DMS153 treated with DMSO at 0.1 percent for 48 hours (cell line): ENCODE measurements at regions not wholly inside any gene's neighbourhood (a gene's known extent, or its start where the extent isn't known, plus 50 kb on each side); places are given as distances from the start of the nearest gene placed in this dataset.
A peak's percentile ranks its signal among the peaks of the same experiment; 100 is the strongest.

ENCODE experiments used
- DNase-seq: peaks from one replicate; lab custom pipeline; 2025; ENCODE audit not compliant: unreplicated experiment; lab: John Stamatoyannopoulos, UW

- no peak for DNase-seq
Observed at GRCh38 chr9:90311811-90312210, 330.8 kb downstream of the DIRAS2 start.

DNA sequence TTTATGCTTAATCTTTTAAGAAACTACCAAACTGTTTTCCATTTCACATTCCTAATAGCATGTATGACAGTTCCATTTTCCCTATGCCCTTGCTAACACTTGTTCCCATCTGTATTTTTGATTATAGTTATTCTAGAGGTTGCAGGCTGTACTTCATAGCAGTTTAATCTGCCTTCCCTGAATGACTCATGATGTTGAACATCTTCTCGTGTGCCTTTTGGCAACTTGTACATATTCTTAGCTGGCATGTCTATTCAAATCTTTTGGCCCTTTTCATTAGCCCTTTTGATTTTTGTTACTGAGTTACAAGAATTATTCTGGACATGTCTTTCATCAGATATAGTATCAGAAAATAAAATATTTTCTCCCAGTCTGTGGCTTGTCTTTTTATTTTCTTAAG, 320.3 kb downstream of the DIRAS2 start:
- DNase-seq = no peak

- no peak for DNase-seq
Observed at GRCh38 chr9:90325913-90326653, 316.5 kb downstream of the DIRAS2 start.

DNA sequence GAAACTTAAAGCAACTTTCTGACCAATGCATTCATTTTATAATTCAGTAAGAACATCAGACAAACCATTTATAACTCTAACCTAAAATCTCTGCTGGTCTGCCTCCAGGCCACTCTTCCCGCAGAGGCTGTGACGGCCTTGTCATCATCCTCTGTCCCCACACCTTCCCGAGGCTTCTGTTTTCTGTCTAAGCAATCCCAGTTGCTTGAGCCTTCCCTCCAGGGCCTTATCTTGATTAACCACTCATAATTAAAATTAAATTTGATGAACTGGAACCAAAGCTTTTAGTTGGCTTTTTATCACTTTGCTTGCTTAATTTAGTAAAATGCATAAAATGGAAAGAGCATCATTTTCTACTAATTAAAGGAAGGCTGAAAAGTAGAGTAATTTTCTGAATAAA, 312.4 kb downstream of the DIRAS2 start:
- DNase-seq = no peak

DNA sequence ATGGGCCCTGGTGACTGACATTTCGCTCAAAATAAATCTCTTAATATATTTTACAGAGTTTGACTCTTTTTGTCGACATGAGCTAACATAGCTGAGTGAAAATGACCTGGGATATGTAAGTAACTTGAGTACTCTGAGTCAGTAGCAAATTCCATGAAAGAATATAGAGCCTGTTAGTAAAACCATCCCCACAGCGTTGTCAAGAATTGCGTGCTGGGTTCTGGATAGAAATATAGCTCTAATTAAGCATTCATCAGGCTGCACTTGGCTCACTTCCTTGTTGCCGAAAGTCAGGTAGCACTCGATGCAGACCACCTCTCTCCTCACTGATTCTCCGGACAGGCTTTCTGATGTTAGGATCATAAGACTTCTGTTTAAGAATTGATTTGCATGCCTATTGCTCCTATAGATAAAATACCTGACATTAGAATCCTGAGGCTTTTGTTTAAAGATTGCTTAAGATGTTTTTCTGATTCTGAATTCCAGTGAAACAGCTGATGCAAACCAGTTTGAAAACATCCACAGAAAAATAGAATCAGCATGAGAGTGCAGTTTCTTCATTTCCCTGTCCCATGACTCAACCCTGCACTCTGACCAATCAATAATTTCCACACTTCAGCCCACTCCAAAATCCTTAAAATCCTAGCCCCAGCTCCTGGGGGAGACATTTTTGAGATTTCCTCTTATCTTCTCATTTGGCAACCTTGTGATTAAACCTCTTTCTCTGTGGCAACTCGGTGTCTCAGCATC, 310.6 kb downstream of the DIRAS2 start:
- no peak for DNase-seq

DNA sequence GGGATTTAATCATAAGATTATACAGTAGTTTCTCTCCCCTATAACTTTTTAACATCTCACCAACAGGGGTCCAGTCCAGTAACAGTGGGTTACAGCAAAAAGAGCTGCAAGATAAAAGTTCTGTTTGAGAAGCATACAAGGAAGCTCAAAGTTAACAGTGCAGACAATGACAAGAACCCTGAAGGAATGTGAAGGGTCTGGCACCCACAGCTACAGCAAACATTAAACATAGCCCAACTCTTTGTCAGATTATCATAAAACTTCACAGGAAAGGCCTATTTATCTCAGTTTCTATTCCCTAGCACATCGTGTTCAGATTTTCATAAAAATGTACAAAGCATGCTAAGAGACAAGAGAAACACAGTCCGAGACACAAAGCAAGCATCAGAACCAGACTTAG, 309.4 kb downstream of the DIRAS2 start:
- no peak for DNase-seq

DNA sequence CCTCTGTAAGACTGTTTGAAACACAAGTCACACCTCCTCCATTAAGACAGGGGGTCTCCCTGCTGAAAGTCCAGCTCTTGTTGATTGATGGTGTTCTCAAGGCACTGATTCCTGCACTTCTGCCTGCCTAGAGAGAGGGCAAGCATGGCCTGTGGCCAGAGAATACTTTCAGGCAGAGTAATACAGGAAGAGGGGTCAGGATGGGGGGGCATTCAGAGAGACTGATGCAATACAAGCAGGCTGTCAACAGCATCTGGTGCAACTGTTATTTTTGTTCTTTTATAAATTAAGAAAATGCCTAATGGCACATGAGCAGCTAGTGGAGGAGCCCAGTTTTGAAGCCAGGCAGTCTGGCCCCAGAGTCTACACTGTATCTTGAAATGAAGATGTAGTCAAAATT, 302.2 kb downstream of the DIRAS2 start:
- no peak for DNase-seq

DNA sequence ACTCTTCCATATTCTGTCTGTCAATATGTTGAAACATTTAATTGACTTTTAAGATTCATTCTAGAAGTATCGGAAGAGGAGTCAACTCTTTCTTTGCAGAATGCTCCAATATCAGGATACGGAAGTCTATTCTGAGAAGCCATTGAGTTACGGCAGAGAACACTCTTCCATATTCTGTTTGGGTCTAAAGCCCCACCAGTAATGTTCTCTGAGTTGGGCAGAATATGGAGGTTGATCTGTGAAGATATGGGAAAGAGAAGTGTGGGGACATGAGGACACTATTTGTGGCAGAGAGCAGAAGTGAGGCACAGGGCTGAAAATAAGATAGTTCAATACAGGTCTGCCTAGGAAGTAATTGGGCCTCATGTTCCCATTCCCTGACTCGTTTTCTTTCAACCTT, 300.0 kb downstream of the DIRAS2 start:
- no peak for DNase-seq

DNA sequence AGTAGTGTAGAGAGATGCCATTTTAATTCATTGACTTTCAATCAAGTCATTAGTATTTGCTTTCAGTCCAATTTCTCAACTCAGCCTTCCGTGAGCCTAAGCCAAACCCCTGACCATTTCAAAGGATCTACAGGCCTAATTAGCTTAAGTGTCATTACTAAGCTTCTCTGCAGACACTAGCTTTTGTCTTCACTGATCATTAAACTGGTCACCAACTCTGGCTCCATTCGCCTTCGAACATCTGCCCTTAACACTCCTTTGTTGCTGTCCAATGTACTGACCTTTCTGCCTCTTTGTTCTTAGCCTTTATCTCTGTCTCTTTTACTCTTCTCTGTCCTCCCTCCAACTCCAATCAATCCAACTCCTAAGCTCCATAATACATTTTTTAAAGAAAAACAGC, 299.3 kb downstream of the DIRAS2 start:
- no peak for DNase-seq

- no peak for DNase-seq
Observed at GRCh38 chr9:90343991-90344390, 298.6 kb downstream of the DIRAS2 start.

DNA sequence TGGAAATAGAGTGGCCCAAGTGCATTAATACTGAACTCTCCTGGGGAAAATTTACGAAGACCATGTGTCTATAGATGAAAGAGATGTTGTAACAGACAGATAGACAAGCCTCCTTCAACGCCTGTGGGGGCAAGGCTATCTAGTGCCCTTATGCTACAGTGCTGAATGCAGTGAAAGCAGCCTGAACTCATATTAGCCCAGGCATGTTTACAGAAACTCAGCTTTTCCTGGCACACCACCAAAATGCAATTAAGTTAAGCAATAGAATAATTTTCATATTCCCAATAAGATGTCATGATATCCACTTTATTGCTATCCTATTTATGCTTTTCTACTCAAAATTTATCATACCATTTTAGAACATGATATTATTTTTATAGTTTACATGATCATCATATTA, 277.0 kb downstream of the DIRAS2 start:
- DNase-seq = peak; percentile 27

- DNase-seq = no peak
Observed at GRCh38 chr9:90368241-90368640, 274.4 kb downstream of the DIRAS2 start.

DNA sequence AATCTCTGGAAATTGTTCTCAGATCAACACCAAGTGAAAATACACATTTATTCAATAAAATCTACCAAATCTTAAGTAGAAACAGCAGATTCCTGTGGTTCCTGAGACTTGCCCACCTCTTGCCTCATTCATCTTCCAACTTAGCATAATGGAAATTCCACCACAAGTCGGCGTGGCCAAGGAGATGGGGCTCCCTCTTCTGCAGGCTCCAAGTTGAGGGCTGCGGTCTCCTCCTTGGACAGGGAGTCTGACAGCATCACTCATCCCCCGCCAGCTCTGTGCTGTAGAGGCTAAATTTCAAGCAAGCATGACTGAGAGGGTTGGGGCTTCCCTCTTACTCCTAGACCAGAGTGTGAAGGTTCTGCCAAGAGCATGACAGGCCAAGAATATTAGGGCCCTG, 273.7 kb downstream of the DIRAS2 start:
- DNase-seq = no peak

- DNase-seq = no peak
Observed at GRCh38 chr9:90379771-90380170, 262.9 kb downstream of the DIRAS2 start.

GRCh38 chr9:90385146-90385545, 257.5 kb downstream of the DIRAS2 start:
- DNase-seq = no peak

DNA sequence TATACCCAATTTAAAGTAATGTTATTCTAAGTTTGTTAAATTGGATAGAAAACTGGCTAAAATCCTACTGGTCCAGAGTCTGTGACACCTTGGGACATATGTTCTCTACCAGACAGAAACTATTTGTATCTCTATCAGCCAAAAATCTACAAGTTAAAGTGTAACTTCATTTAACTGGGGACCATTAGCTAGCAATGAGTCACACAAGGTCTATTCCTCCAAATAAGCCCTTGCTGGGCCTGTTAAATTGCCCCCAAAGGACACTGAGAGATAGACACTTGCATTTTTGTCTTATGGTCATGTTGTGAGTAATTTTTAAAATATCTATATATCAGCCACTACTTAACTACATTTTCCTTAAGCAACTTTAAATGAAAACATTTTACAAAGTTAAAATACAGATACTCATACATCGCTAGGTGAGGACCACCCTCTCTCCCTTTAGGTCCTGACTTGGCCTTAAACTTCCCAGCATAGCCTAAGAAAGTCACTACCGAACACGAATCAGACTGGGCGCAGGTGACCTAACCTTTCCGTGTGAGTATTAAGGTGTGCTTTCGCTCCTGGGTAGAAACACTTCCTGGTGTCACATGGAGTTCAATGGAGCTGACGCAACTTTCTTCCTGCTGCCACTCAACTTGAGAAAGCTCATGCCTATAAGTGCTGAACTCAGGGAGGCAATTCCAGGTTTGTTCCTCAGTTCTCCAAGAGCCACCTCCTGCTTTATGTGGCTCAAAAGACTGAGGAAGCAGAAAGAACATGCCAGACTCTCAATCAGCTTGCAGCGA, 249.1 kb downstream of the DIRAS2 start:
- DNase-seq = no peak

DNA sequence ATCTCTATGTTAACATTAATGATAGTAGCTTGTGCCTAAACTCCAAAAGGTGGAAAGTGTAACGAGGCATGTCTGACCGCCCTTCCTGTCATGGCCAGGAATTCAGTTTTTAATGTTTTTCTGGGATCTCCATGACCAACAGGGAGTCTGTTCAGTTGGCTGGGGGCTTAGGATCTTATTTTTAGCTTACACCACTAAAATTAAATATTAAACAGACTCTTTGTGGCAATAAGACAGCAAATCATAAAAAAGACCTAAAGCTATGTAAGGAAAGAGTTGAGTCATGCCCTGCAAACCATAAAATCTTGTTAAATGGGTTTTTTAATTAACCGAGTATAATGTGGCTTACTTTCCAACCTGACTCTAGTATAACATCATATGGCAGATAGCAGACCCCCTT, 247.8 kb downstream of the DIRAS2 start:
- DNase-seq = no peak

GRCh38 chr9:90400091-90400490, 242.5 kb downstream of the DIRAS2 start:
- no peak for DNase-seq

- DNase-seq = no peak
Observed at GRCh38 chr9:90408659-90409058, 234.0 kb downstream of the DIRAS2 start.

DNA sequence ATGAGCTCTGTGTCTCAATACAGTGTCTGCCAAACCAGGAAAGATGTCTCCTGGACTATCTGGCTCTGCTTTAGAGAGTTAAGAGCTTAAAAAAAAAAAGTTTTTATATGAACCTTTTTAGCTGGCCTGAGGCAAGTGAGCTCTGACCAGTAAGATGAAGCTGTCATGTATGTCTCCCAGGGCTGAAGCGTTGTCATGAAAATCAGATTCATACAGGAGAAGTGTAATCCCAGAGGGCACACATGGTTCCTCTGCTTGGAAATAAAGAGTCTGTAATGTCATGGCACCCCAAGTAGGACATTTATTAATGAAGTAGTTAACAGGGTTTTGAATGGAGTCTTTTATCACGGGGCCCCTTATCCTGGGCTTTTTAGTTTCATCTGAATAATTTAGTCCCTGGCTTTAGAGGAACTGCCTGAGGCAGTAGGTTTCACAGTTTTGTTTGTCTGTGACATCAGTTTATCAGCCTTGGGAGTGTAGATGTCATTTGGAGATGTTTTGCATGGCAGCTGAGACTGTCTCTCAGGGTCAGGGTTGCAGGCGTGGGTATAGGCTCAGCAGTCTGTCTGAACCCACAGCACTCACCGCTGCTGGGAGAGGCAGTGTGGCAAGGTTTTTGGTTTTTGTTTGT, 223.3 kb downstream of the DIRAS2 start:
- DNase-seq = no peak

- no peak for DNase-seq
Observed at GRCh38 chr9:90420211-90420610, 222.4 kb downstream of the DIRAS2 start.
